ENCODE measurements at regions not wholly inside any gene's neighbourhood (a gene's known extent, or its start where the extent isn't known, plus 50 kb on each side); places are given as distances from the start of the nearest gene placed in this dataset.
"Not testable (repeated sequence)": the region's sequence is repeated elsewhere in the genome, so short reads cannot be mapped to it uniquely, and the experiment has no call there.

- Histone ChIP-seq H3K4me1 (ENCODE audit: control insufficient read depth, insufficient read depth, low read length) (no peaks in the 10 kb centered on the region), H3K4me3 (ENCODE audit: low read length) (no peak overlapping the region), H3K27me3 (replicated peaks; ENCODE audit: control insufficient read depth, insufficient read depth, low read length) (no peaks in the 10 kb centered on the region), H3K9ac (ENCODE audit: low read length) (no peak overlapping the region), H3K36me3 (ENCODE audit: control insufficient read depth, insufficient read depth, low read length, severe bottlenecking) (no peaks in the 10 kb centered on the region), H3K9me3 (ENCODE audit: control insufficient read depth, low read length) (no peaks in the 10 kb centered on the region)
- no peak for DNase-seq (ENCODE audit: low read depth)
These were observed 225.7 kb upstream of the ST6GAL2 start for GRCh38 chr2:107111623-107112022.

- Histone ChIP-seq H3K9ac (ENCODE audit: low read length) (no peak overlapping the region), H3K4me1 (ENCODE audit: control insufficient read depth, insufficient read depth, low read length) (no peaks in the 10 kb centered on the region), H3K27me3 (replicated peaks; ENCODE audit: control insufficient read depth, insufficient read depth, low read length) (no peaks in the 10 kb centered on the region), H3K4me3 (ENCODE audit: low read length) (no peak overlapping the region), H3K36me3 (ENCODE audit: control insufficient read depth, insufficient read depth, low read length, severe bottlenecking) (no peaks in the 10 kb centered on the region), H3K9me3 (ENCODE audit: control insufficient read depth, low read length) (no peaks in the 10 kb centered on the region)
- no peak for DNase-seq (ENCODE audit: low read depth)
These were observed 226.6 kb upstream of the ST6GAL2 start for GRCh38 chr2:107112561-107112960.

- Histone ChIP-seq H3K4me1 (ENCODE audit: control insufficient read depth, insufficient read depth, low read length) (no peaks in the 10 kb centered on the region), H3K9me3 (ENCODE audit: control insufficient read depth, low read length) (no peaks in the 10 kb centered on the region), H3K4me3 (ENCODE audit: low read length) (no peak overlapping the region), H3K27me3 (replicated peaks; ENCODE audit: control insufficient read depth, insufficient read depth, low read length) (no peaks in the 10 kb centered on the region), H3K9ac (ENCODE audit: low read length) (no peak overlapping the region), H3K36me3 (ENCODE audit: control insufficient read depth, insufficient read depth, low read length, severe bottlenecking) (no peaks in the 10 kb centered on the region)
- no peak for DNase-seq (ENCODE audit: low read depth)
These were observed 242.4 kb upstream of the ST6GAL2 start for GRCh38 chr2:107128381-107128780.

- Histone ChIP-seq H3K36me3 (ENCODE audit: control insufficient read depth, insufficient read depth, low read length, severe bottlenecking) (no peaks in the 10 kb centered on the region), H3K4me1 (ENCODE audit: control insufficient read depth, insufficient read depth, low read length) (no peaks in the 10 kb centered on the region), H3K4me3 (ENCODE audit: low read length) (no peak overlapping the region), H3K9me3 (ENCODE audit: control insufficient read depth, low read length) (peaks cover 3% of the 10 kb centered on the region), H3K27me3 (replicated peaks; ENCODE audit: control insufficient read depth, insufficient read depth, low read length) (no peaks in the 10 kb centered on the region), H3K9ac (ENCODE audit: low read length) (no peak overlapping the region)
- no peak for DNase-seq (ENCODE audit: low read depth)
These were observed 246.1 kb upstream of the ST6GAL2 start for GRCh38 chr2:107132070-107132469.

- peaks cover 3% of the 10 kb centered on the region for H3K9me3 ChIP-seq (ENCODE audit: control insufficient read depth, low read length)
- no peaks in the 10 kb centered on the region for H3K36me3 ChIP-seq (ENCODE audit: control insufficient read depth, insufficient read depth, low read length, severe bottlenecking)
- no peak overlapping the region for H3K9ac ChIP-seq (ENCODE audit: low read length)
- no peak for DNase-seq (ENCODE audit: low read depth)
- H3K4me1 ChIP-seq (ENCODE audit: control insufficient read depth, insufficient read depth, low read length): no peaks in the 10 kb centered on the region
- H3K27me3 ChIP-seq (replicated peaks; ENCODE audit: control insufficient read depth, insufficient read depth, low read length): peaks cover under 1% of the 10 kb centered on the region
- H3K4me3 ChIP-seq (ENCODE audit: low read length): no peak overlapping the region
These were observed 246.8 kb upstream of the ST6GAL2 start for GRCh38 chr2:107132746-107133145.

- H3K36me3 ChIP-seq (ENCODE audit: control insufficient read depth, insufficient read depth, low read length, severe bottlenecking): no peaks in the 10 kb centered on the region
- H3K9ac ChIP-seq (ENCODE audit: low read length): no peak overlapping the region
- no peaks in the 10 kb centered on the region for H3K4me1 ChIP-seq (ENCODE audit: control insufficient read depth, insufficient read depth, low read length)
- H3K9me3 ChIP-seq (ENCODE audit: control insufficient read depth, low read length): peaks cover 3% of the 10 kb centered on the region
- no peak overlapping the region for H3K4me3 ChIP-seq (ENCODE audit: low read length)
- H3K27me3 ChIP-seq (replicated peaks; ENCODE audit: control insufficient read depth, insufficient read depth, low read length): peaks cover 3% of the 10 kb centered on the region
- no peak for DNase-seq (ENCODE audit: low read depth)
These were observed 247.4 kb upstream of the ST6GAL2 start for GRCh38 chr2:107133412-107133811.

GRCh38 chr2:107136733-107137132 lies 250.8 kb upstream of the ST6GAL2 start:
- no peak overlapping the region for H3K4me3 ChIP-seq (ENCODE audit: low read length)
- peaks cover 3% of the 10 kb centered on the region for H3K9me3 ChIP-seq (ENCODE audit: control insufficient read depth, low read length)

GRCh38 chr2:107137706-107138105 lies 251.7 kb upstream of the ST6GAL2 start:
- Histone ChIP-seq H3K9me3 (ENCODE audit: control insufficient read depth, low read length) (peaks cover 3% of the 10 kb centered on the region), H3K4me3 (ENCODE audit: low read length) (no peak overlapping the region), H3K27me3 (replicated peaks; ENCODE audit: control insufficient read depth, insufficient read depth, low read length) (peaks cover 3% of the 10 kb centered on the region), H3K4me1 (ENCODE audit: control insufficient read depth, insufficient read depth, low read length) (no peaks in the 10 kb centered on the region), H3K9ac (ENCODE audit: low read length) (no peak overlapping the region), H3K36me3 (ENCODE audit: control insufficient read depth, insufficient read depth, low read length, severe bottlenecking) (no peaks in the 10 kb centered on the region)
- no peak for DNase-seq (ENCODE audit: low read depth)

More at GRCh38 chr2:107136733-107137132, 250.8 kb upstream of the ST6GAL2 start:
- no peak overlapping the region for H3K9ac ChIP-seq (ENCODE audit: low read length)
- H3K27me3 ChIP-seq (replicated peaks; ENCODE audit: control insufficient read depth, insufficient read depth, low read length): peaks cover 3% of the 10 kb centered on the region
- DNase-seq (ENCODE audit: low read depth): no peak
- no peaks in the 10 kb centered on the region for H3K4me1 ChIP-seq (ENCODE audit: control insufficient read depth, insufficient read depth, low read length)
- H3K36me3 ChIP-seq (ENCODE audit: control insufficient read depth, insufficient read depth, low read length, severe bottlenecking): no peaks in the 10 kb centered on the region

- H3K9ac ChIP-seq (ENCODE audit: low read length): no peak overlapping the region
- H3K9me3 ChIP-seq (ENCODE audit: control insufficient read depth, low read length): no peaks in the 10 kb centered on the region
- no peaks in the 10 kb centered on the region for H3K36me3 ChIP-seq (ENCODE audit: control insufficient read depth, insufficient read depth, low read length, severe bottlenecking)
- DNase-seq (ENCODE audit: low read depth): no peak
- no peaks in the 10 kb centered on the region for H3K27me3 ChIP-seq (replicated peaks; ENCODE audit: control insufficient read depth, insufficient read depth, low read length)
- no peak overlapping the region for H3K4me3 ChIP-seq (ENCODE audit: low read length)
- H3K4me1 ChIP-seq (ENCODE audit: control insufficient read depth, insufficient read depth, low read length): no peaks in the 10 kb centered on the region
These were observed 260.2 kb upstream of the ST6GAL2 start for GRCh38 chr2:107146181-107146580.

- not testable (repeated sequence) for DNase-seq (ENCODE audit: low read depth); H3K36me3 ChIP-seq (ENCODE audit: control insufficient read depth, insufficient read depth, low read length, severe bottlenecking); H3K9ac ChIP-seq (ENCODE audit: low read length); H3K27me3 ChIP-seq (replicated peaks; ENCODE audit: control insufficient read depth, insufficient read depth, low read length); H3K4me3 ChIP-seq (ENCODE audit: low read length); H3K4me1 ChIP-seq (ENCODE audit: control insufficient read depth, insufficient read depth, low read length); H3K9me3 ChIP-seq (ENCODE audit: control insufficient read depth, low read length)
These were observed 260.7 kb upstream of the ST6GAL2 start for GRCh38 chr2:107146645-107147044.

- H3K36me3 ChIP-seq (ENCODE audit: control insufficient read depth, insufficient read depth, low read length, severe bottlenecking): no peaks in the 10 kb centered on the region
- no peak overlapping the region for H3K4me3 ChIP-seq (ENCODE audit: low read length)
- H3K27me3 ChIP-seq (replicated peaks; ENCODE audit: control insufficient read depth, insufficient read depth, low read length): no peaks in the 10 kb centered on the region
- H3K9ac ChIP-seq (ENCODE audit: low read length): no peak overlapping the region
- no peaks in the 10 kb centered on the region for H3K9me3 ChIP-seq (ENCODE audit: control insufficient read depth, low read length)
- H3K4me1 ChIP-seq (ENCODE audit: control insufficient read depth, insufficient read depth, low read length): no peaks in the 10 kb centered on the region
- no peak for DNase-seq (ENCODE audit: low read depth)
These were observed 262.1 kb upstream of the ST6GAL2 start for GRCh38 chr2:107148055-107148454.

GRCh38 chr2:107148496-107148895 lies 262.5 kb upstream of the ST6GAL2 start:
- no peak for DNase-seq (ENCODE audit: low read depth)
- H3K27me3 ChIP-seq (replicated peaks; ENCODE audit: control insufficient read depth, insufficient read depth, low read length): no peaks in the 10 kb centered on the region
- no peaks in the 10 kb centered on the region for H3K36me3 ChIP-seq (ENCODE audit: control insufficient read depth, insufficient read depth, low read length, severe bottlenecking)
- no peak overlapping the region for H3K9ac ChIP-seq (ENCODE audit: low read length)
- H3K4me3 ChIP-seq (ENCODE audit: low read length): no peak overlapping the region
- H3K4me1 ChIP-seq (ENCODE audit: control insufficient read depth, insufficient read depth, low read length): no peaks in the 10 kb centered on the region
- no peaks in the 10 kb centered on the region for H3K9me3 ChIP-seq (ENCODE audit: control insufficient read depth, low read length)
